ENCODE measurements at regions not wholly inside any gene's neighbourhood (a gene's known extent, or its start where the extent isn't known, plus 50 kb on each side); places are given as distances from the start of the nearest gene placed in this dataset.

- Histone ChIP-seq H3K9me3 (ENCODE audit: control insufficient read depth in 4 of 4, low read length in 3 of 4) (no peaks in the 10 kb centered on the region), H3K4me1 (ENCODE audit: control insufficient read depth in 4 of 4, insufficient read depth in 4 of 4, low read length in 3 of 4) (peaks cover 2 to 9% (median 4%) of the 10 kb centered on the region in 4 donors), H3K9ac (ENCODE audit: low read depth in 1 of 2, low read length in 2 of 2) (no peak overlapping the region), H3K27ac (ENCODE audit: low read depth in 1 of 2, low read length in 2 of 2) (no peak overlapping the region), H3K4me3 (ENCODE audit: low read depth in 1 of 3, low read length in 3 of 3) (no peak overlapping the region), H3K27me3 (ENCODE audit: control insufficient read depth in 4 of 4, insufficient read depth in 4 of 4, low read length in 3 of 4) (no peaks in the 10 kb centered on the region), H3K36me3 (ENCODE audit: control insufficient read depth in 4 of 4, insufficient read depth in 3 of 4, low read depth in 1 of 4, low read length in 3 of 4) (no peaks in the 10 kb centered on the region)
- no peak for DNase-seq (ENCODE audit: low spot score)
- WGBS: 66% methylated on average over 22 of the region's 22 CpGs
- no peak for TF ChIP-seq YY1 (IDR thresholded peaks at IDR 0.05)
- peak in 1 of 2 donors; percentile 31 for TF ChIP-seq HNF4A (conservative IDR thresholded peaks at IDR 0.05)
- TF ChIP-seq, protein P1, sequence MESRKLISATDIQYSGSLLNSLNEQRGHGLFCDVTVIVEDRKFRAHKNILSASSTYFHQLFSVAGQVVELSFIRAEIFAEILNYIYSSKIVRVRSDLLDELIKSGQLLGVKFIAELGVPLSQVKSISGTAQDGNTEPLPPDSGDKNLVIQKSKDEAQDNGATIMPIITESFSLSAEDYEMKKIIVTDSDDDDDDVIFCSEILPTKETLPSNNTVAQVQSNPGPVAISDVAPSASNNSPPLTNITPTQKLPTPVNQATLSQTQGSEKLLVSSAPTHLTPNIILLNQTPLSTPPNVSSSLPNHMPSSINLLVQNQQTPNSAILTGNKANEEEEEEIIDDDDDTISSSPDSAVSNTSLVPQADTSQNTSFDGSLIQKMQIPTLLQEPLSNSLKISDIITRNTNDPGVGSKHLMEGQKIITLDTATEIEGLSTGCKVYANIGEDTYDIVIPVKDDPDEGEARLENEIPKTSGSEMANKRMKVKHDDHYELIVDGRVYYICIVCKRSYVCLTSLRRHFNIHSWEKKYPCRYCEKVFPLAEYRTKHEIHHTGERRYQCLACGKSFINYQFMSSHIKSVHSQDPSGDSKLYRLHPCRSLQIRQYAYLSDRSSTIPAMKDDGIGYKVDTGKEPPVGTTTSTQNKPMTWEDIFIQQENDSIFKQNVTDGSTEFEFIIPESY (IDR thresholded peaks at IDR 0.05): no peak
- TF ChIP-seq NR2F2 (IDR thresholded peaks at IDR 0.05): no peak
- no peak for TF ChIP-seq MAX (IDR thresholded peaks at IDR 0.05)
- no peak for TF ChIP-seq FOXA1 (IDR thresholded peaks at IDR 0.05)
- no peak for TF ChIP-seq SP1 (IDR thresholded peaks at IDR 0.05)
- no peak for TF ChIP-seq HNF4G (IDR thresholded peaks at IDR 0.05)
- peak in 1 of 2 donors; percentile 22 for TF ChIP-seq RXRA (IDR thresholded peaks at IDR 0.05)
- TF ChIP-seq, protein P2, sequence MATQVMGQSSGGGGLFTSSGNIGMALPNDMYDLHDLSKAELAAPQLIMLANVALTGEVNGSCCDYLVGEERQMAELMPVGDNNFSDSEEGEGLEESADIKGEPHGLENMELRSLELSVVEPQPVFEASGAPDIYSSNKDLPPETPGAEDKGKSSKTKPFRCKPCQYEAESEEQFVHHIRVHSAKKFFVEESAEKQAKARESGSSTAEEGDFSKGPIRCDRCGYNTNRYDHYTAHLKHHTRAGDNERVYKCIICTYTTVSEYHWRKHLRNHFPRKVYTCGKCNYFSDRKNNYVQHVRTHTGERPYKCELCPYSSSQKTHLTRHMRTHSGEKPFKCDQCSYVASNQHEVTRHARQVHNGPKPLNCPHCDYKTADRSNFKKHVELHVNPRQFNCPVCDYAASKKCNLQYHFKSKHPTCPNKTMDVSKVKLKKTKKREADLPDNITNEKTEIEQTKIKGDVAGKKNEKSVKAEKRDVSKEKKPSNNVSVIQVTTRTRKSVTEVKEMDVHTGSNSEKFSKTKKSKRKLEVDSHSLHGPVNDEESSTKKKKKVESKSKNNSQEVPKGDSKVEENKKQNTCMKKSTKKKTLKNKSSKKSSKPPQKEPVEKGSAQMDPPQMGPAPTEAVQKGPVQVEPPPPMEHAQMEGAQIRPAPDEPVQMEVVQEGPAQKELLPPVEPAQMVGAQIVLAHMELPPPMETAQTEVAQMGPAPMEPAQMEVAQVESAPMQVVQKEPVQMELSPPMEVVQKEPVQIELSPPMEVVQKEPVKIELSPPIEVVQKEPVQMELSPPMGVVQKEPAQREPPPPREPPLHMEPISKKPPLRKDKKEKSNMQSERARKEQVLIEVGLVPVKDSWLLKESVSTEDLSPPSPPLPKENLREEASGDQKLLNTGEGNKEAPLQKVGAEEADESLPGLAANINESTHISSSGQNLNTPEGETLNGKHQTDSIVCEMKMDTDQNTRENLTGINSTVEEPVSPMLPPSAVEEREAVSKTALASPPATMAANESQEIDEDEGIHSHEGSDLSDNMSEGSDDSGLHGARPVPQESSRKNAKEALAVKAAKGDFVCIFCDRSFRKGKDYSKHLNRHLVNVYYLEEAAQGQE (IDR thresholded peaks at IDR 0.05): no peak
- TF ChIP-seq RAD21 (IDR thresholded peaks at IDR 0.05): no peak
- no peak for TF ChIP-seq TAF1 (conservative IDR thresholded peaks at IDR 0.05)
These were observed 183.3 kb upstream of the PDE10A start for GRCh38 chr6:165846123-165846966.

DNA sequence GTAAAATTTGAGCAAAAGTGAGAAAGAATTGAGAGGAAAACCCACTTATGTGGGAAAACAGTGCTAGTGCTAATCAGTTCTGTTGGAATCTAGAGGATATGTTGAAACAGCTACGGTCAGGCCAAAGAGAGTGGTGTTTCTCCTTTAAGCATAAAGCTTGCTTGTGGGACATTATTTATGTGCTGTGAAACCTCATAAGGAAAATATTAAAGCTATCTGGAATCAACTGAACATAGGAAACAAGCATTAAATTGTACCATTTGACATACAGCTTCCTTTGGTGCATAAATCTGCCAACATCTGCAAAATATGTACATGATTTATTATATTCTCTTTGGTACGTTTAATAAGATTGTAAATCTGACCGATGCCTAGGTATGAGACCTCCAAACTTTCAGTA, 182.5 kb upstream of the PDE10A start:
- DNase-seq (ENCODE audit: low spot score): no peak
- Histone ChIP-seq H3K4me3 (ENCODE audit: low read depth in 1 of 3, low read length in 3 of 3) (no peak overlapping the region), H3K9me3 (ENCODE audit: control insufficient read depth in 4 of 4, low read length in 3 of 4) (no peaks in the 10 kb centered on the region), H3K27ac (ENCODE audit: low read depth in 1 of 2, low read length in 2 of 2) (no peak overlapping the region), H3K9ac (ENCODE audit: low read depth in 1 of 2, low read length in 2 of 2) (no peak overlapping the region), H3K27me3 (ENCODE audit: control insufficient read depth in 4 of 4, insufficient read depth in 4 of 4, low read length in 3 of 4) (no peaks in the 10 kb centered on the region), H3K36me3 (ENCODE audit: control insufficient read depth in 4 of 4, insufficient read depth in 3 of 4, low read depth in 1 of 4, low read length in 3 of 4) (no peaks in the 10 kb centered on the region), H3K4me1 (ENCODE audit: control insufficient read depth in 4 of 4, insufficient read depth in 4 of 4, low read length in 3 of 4) (peaks cover 4 to 18% (median 12%) of the 10 kb centered on the region in 4 donors)
- no peak for TF ChIP-seq HNF4G (IDR thresholded peaks at IDR 0.05)
- TF ChIP-seq, protein P1 (IDR thresholded peaks at IDR 0.05): no peak
- no peak for TF ChIP-seq EGR1 (IDR thresholded peaks at IDR 0.05; ENCODE audit: low read depth in 2 of 2)
- no peak for TF ChIP-seq HNF4A (conservative IDR thresholded peaks at IDR 0.05)
- TF ChIP-seq FOXA2 (IDR thresholded peaks at IDR 0.05): no peak
- TF ChIP-seq RAD21 (IDR thresholded peaks at IDR 0.05): no peak
- TF ChIP-seq NR2F2 (IDR thresholded peaks at IDR 0.05): no peak
- no peak for TF ChIP-seq SP1 (IDR thresholded peaks at IDR 0.05)
- TF ChIP-seq, protein P3, sequence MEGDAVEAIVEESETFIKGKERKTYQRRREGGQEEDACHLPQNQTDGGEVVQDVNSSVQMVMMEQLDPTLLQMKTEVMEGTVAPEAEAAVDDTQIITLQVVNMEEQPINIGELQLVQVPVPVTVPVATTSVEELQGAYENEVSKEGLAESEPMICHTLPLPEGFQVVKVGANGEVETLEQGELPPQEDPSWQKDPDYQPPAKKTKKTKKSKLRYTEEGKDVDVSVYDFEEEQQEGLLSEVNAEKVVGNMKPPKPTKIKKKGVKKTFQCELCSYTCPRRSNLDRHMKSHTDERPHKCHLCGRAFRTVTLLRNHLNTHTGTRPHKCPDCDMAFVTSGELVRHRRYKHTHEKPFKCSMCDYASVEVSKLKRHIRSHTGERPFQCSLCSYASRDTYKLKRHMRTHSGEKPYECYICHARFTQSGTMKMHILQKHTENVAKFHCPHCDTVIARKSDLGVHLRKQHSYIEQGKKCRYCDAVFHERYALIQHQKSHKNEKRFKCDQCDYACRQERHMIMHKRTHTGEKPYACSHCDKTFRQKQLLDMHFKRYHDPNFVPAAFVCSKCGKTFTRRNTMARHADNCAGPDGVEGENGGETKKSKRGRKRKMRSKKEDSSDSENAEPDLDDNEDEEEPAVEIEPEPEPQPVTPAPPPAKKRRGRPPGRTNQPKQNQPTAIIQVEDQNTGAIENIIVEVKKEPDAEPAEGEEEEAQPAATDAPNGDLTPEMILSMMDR (IDR thresholded peaks at IDR 0.05; ENCODE audit: low read depth, low read length, missing input control): no peak
- no peak for TF ChIP-seq GABPA (IDR thresholded peaks at IDR 0.05 in 1 of 2, conservative IDR thresholded peaks at IDR 0.05 in 1 of 2)
- no peak for TF ChIP-seq TAF1 (conservative IDR thresholded peaks at IDR 0.05)
- WGBS: 68% methylated on average over 3 of the region's 3 CpGs
